Parathyroid adenoma (tissue), 2 donors: ENCODE measurements at regions not wholly inside any gene's neighbourhood (a gene's known extent, or its start where the extent isn't known, plus 50 kb on each side); places are given as distances from the start of the nearest gene placed in this dataset.

Experiments
- H2AFZ ChIP-seq: fragments of 300-600 bp; sonication (generic); one replicate; pipeline ENCODE4 v1.7.0; 2017; ENCODE audit warnings: antibody characterized with exemption, mild to moderate bottlenecking
- H3K27ac ChIP-seq: fragments of 300-600 bp; sonication (generic); one replicate; pipeline ENCODE4 v1.7.0; 2017
- H3K27me3 ChIP-seq: fragments of 300-600 bp; sonication (generic); one replicate; pipeline ENCODE4 v1.7.0; 2017; ENCODE audit warnings: low read length; ENCODE audit not compliant: control insufficient read depth, insufficient read depth
- H3K36me3 ChIP-seq: fragments of 300-600 bp; sonication (generic); one replicate; pipeline ENCODE4 v1.7.0; 2017; ENCODE audit warnings: low read length; ENCODE audit not compliant: control insufficient read depth, insufficient read depth
- H3K4me1 ChIP-seq: fragments of 300-600 bp; sonication (generic); one replicate; pipeline ENCODE4 v1.7.0; 2017; ENCODE audit warnings: control low read depth
- H3K4me2 ChIP-seq: fragments of 300-600 bp; sonication (generic); one replicate; pipeline ENCODE4 v1.7.0; 2017; ENCODE audit warnings: low read length
- H3K4me3 ChIP-seq: fragments of 300-600 bp; sonication (generic); one replicate; pipeline ENCODE4 v1.7.0; 2017; ENCODE audit warnings: low read depth, low read length
- H3K79me2 ChIP-seq: fragments of 300-600 bp; sonication (generic); one replicate; pipeline ENCODE4 v1.7.0; 2017; ENCODE audit warnings: control low read depth
- H3K9ac ChIP-seq: fragments of 300-600 bp; sonication (generic); one replicate; pipeline ENCODE4 v1.7.0; 2017; ENCODE audit warnings: mild to moderate bottlenecking
- H3K9me3 ChIP-seq: fragments of 300-600 bp; sonication (generic); one replicate; pipeline ENCODE4 v1.7.0; 2017; ENCODE audit warnings: low read length; ENCODE audit not compliant: control insufficient read depth
- CTCF ChIP-seq: fragments of 300-600 bp; sonication (generic); IDR thresholded peaks from one replicate; pipeline ENCODE4 v1.7.0; 2017; ENCODE audit warnings: antibody characterized with exemption, mild to moderate bottlenecking
- donor health status: primary hyperparathyroidism.

- no peak overlapping the region for H3K27ac ChIP-seq
- H3K27me3 ChIP-seq, result no peaks in the 10 kb centered on the region
- no peak overlapping the region for H3K4me2 ChIP-seq
- H3K4me3 ChIP-seq, result no peak overlapping the region
- H2AFZ ChIP-seq, result no peak overlapping the region
- no peak overlapping the region for H3K9ac ChIP-seq
- no peak for TF ChIP-seq CTCF
- no peaks in the 10 kb centered on the region for H3K4me1 ChIP-seq
- no peaks in the 10 kb centered on the region for H3K79me2 ChIP-seq
- H3K9me3 ChIP-seq, result no peaks in the 10 kb centered on the region
- H3K36me3 ChIP-seq, result no peaks in the 10 kb centered on the region
Measured at GRCh38 chr7:34501156-34501555, 156.9 kb upstream of the NPSR1 start.

- Histone ChIP-seq H3K79me2 (no peaks in the 10 kb centered on the region), H3K36me3 (no peaks in the 10 kb centered on the region), H3K27ac (no peak overlapping the region), H3K9ac (no peak overlapping the region), H3K9me3 (no peaks in the 10 kb centered on the region), H3K27me3 (no peaks in the 10 kb centered on the region), H3K4me1 (no peaks in the 10 kb centered on the region), H2AFZ (no peak overlapping the region), H3K4me2 (no peak overlapping the region), H3K4me3 (no peak overlapping the region)
- no peak for TF ChIP-seq CTCF
Measured at GRCh38 chr7:34507191-34507590, 150.8 kb upstream of the NPSR1 start.

- Histone ChIP-seq H3K4me2 (no peak overlapping the region), H3K9me3 (no peaks in the 10 kb centered on the region), H3K36me3 (no peaks in the 10 kb centered on the region), H3K27ac (no peak overlapping the region), H3K4me1 (no peaks in the 10 kb centered on the region), H3K27me3 (no peaks in the 10 kb centered on the region), H2AFZ (no peak overlapping the region), H3K79me2 (no peaks in the 10 kb centered on the region), H3K9ac (no peak overlapping the region), H3K4me3 (no peak overlapping the region)
- TF ChIP-seq CTCF, result no peak
Measured at GRCh38 chr7:34523226-34523918, 134.6 kb upstream of the NPSR1 start.

- H3K27ac ChIP-seq, result no peak overlapping the region
- H3K36me3 ChIP-seq, result no peaks in the 10 kb centered on the region
- H3K4me2 ChIP-seq, result no peak overlapping the region
- H3K9me3 ChIP-seq, result no peaks in the 10 kb centered on the region
- no peak overlapping the region for H3K9ac ChIP-seq
- no peaks in the 10 kb centered on the region for H3K79me2 ChIP-seq
- H3K4me3 ChIP-seq, result no peak overlapping the region
- H3K4me1 ChIP-seq, result no peaks in the 10 kb centered on the region
- TF ChIP-seq CTCF, result no peak
- no peaks in the 10 kb centered on the region for H3K27me3 ChIP-seq
- H2AFZ ChIP-seq, result no peak overlapping the region
Measured at GRCh38 chr7:34530259-34530658, 127.8 kb upstream of the NPSR1 start.

- Histone ChIP-seq H3K36me3 (no peaks in the 10 kb centered on the region), H2AFZ (no peak overlapping the region), H3K9me3 (no peaks in the 10 kb centered on the region), H3K27me3 (no peaks in the 10 kb centered on the region), H3K4me3 (no peak overlapping the region), H3K4me1 (no peaks in the 10 kb centered on the region), H3K4me2 (no peak overlapping the region), H3K9ac (no peak overlapping the region), H3K27ac (no peak overlapping the region), H3K79me2 (no peaks in the 10 kb centered on the region)
- no peak for TF ChIP-seq CTCF
Measured at GRCh38 chr7:34539003-34539402, 119.0 kb upstream of the NPSR1 start.
